ENCODE measurements at regions not wholly inside any gene's neighbourhood (a gene's known extent, or its start where the extent isn't known, plus 50 kb on each side); places are given as distances from the start of the nearest gene placed in this dataset.

GRCh38 chr17:70646673-70647072 lies 477.3 kb downstream of the KCNJ2 start:
- no peak for TF ChIP-seq POLR2AphosphoS5 (IDR thresholded peaks at IDR 0.05; ENCODE audit: borderline replicate concordance, low read depth, low read length)
- TF ChIP-seq EZH2 (IDR thresholded peaks at IDR 0.05), result no peak
